HCT116 (cell line): ENCODE measurements at regions not wholly inside any gene's neighbourhood (a gene's known extent, or its start where the extent isn't known, plus 50 kb on each side); places are given as distances from the start of the nearest gene placed in this dataset.

Experiments used
- ATAC-seq: fragments of 200-7000 bp; cut with Tn5 transposase; 2 replicates; pipeline ENCODE4 v1.9.1; 2020; ENCODE audit warnings: mild to moderate bottlenecking, moderate library complexity
- BruUV-seq: library from RNA; stranded (reverse); fragments of 400-500 nt; replicated peaks from 2 replicates; lab custom pipeline; 2021; lab: Mats Ljungman, UMichigan
- CTCF ChIA-PET: fragments of 300-600 bp; sonication (Branson Sonifier 250); formaldehyde crosslinking; loops from one replicate; lab custom pipeline; 2021; ENCODE audit warnings: antibody characterized with exemption; lab: Charles Lee
- POLR2A ChIA-PET: fragments of 300-600, 350-600 bp; sonication (Branson Sonifier 250); formaldehyde crosslinking; loops from one replicate; lab custom pipeline; 2021; ENCODE audit warnings: antibody characterized with exemption; lab: Charles Lee
- RAD21 ChIA-PET, 2 experiments: fragments of 300-600 bp; sonication (Branson Sonifier 250); formaldehyde crosslinking; loops; one replicate each; lab custom pipeline; 2023; ENCODE audit warnings: low total read pairs in 2 of 2; ENCODE audit not compliant: uncharacterized antibody in 2 of 2, unreplicated experiment in 2 of 2, low non-redundant PET in 1 of 2; lab: Charles Lee
- DNase-seq: peaks from one replicate; pipeline ENCODE4 v3.0.0-alpha.2; 2010; ENCODE audit warnings: low read depth, low spot score
- H2AFZ ChIP-seq: fragments of 200-600 bp; shearing (Covaris generic), sonication (generic); 2 replicates; pipeline ENCODE4 v1.6.1; 2017; ENCODE audit warnings: low read depth, mixed run types, mixed read lengths, antibody characterized with exemption, low read length; ENCODE audit not compliant: poor library complexity, severe bottlenecking
- H3K27ac ChIP-seq: 2 replicates; pipeline ENCODE4 v1.5.1; 2012; ENCODE audit warnings: low read depth, low read length
- H3K27me3 ChIP-seq: fragments of 200-600 bp; sonication (generic); 2 replicates; pipeline ENCODE4 v1.6.1; 2016; ENCODE audit warnings: mixed run types, low read length, mixed read lengths; ENCODE audit not compliant: insufficient read depth
- H3K36me3 ChIP-seq, 2 experiments: fragments of 200-500 bp in 1 of 2; fragments of 200-600 bp in 1 of 2; sonication (Bioruptor generic) in 1 of 2; sonication (generic) in 1 of 2; 2 replicates each; pipeline versions ENCODE4 v1.5.1 to v1.6.1; 2014 to 2016; ENCODE audit warnings: low read length in 2 of 2, inconsistent platforms in 1 of 2, mixed read lengths in 1 of 2, mixed run types in 1 of 2; ENCODE audit not compliant: insufficient read depth in 2 of 2, control insufficient read depth in 1 of 2
- H3K4me1 ChIP-seq, 2 experiments: fragments of 200-600 bp in 1 of 2; sonication (generic) in 1 of 2; 2 replicates each; pipeline versions ENCODE4 v1.5.1 to v1.6.1; 2012 to 2017; ENCODE audit warnings: low read length in 2 of 2, inconsistent platforms in 1 of 2, mild to moderate bottlenecking in 1 of 2, mixed read lengths in 1 of 2, mixed run types in 1 of 2, moderate library complexity in 1 of 2; ENCODE audit not compliant: insufficient read depth in 2 of 2, control insufficient read depth in 1 of 2
- H3K4me2 ChIP-seq: fragments of 200-600 bp; sonication (generic); 2 replicates; pipeline ENCODE4 v1.6.1; 2017; ENCODE audit warnings: mixed run types, low read length, mixed read lengths
- H3K4me3 ChIP-seq, 2 experiments: fragments of 200-600 bp in 1 of 2; sonication (generic) in 1 of 2; replicated peaks in 1 of 2; 2 replicates each; pipeline ENCODE4 v1.5.1; 2011 to 2016; ENCODE audit warnings: low read length in 2 of 2, control low read depth in 1 of 2, low read depth in 1 of 2, mild to moderate bottlenecking in 1 of 2, mixed read lengths in 1 of 2, mixed run types in 1 of 2
- H3K79me2 ChIP-seq: fragments of 200-600 bp; sonication (generic); 2 replicates; pipeline ENCODE4 v1.6.1; 2017; ENCODE audit warnings: mild to moderate bottlenecking, mixed run types, low read length, moderate library complexity, mixed read lengths; ENCODE audit not compliant: insufficient read depth
- H3K9ac ChIP-seq: fragments of 200-600 bp; sonication (generic); 2 replicates; pipeline ENCODE4 v1.6.1; 2016; ENCODE audit warnings: low read length, mixed read lengths
- H3K9me2 ChIP-seq: fragments of 200-600 bp; sonication (generic), shearing (Covaris generic); 2 replicates; pipeline ENCODE4 v1.6.1; 2017; ENCODE audit warnings: mixed run types, mild to moderate bottlenecking, moderate library complexity; ENCODE audit not compliant: insufficient read depth
- H3K9me3 ChIP-seq, 2 experiments: fragments of 200-500 bp in 1 of 2; fragments of 200-600 bp in 1 of 2; sonication (Bioruptor generic) in 1 of 2; sonication (generic) in 1 of 2; 2 replicates each; pipeline ENCODE4 v1.6.1; 2014 to 2017; ENCODE audit warnings: low read length in 2 of 2, mixed read lengths in 2 of 2, inconsistent platforms in 1 of 2, low read depth in 1 of 2, mild to moderate bottlenecking in 1 of 2, mixed run types in 1 of 2, moderate library complexity in 1 of 2; ENCODE audit not compliant: control insufficient read depth in 1 of 2, insufficient read depth in 1 of 2
- H4K20me1 ChIP-seq: fragments of 200-600 bp; sonication (generic), shearing (Covaris generic); 2 replicates; pipeline ENCODE4 v1.6.1; 2017; ENCODE audit warnings: mixed run types, mild to moderate bottlenecking, moderate library complexity; ENCODE audit not compliant: insufficient read depth
- CEBPB ChIP-seq: IDR thresholded peaks from 2 replicates; pipeline ENCODE4 v1.6.1; 2012; ENCODE audit warnings: low read depth
- EGR1 ChIP-seq: IDR thresholded peaks from 2 replicates; pipeline ENCODE4 v1.6.1; 2012; ENCODE audit warnings: low read depth
- ELF1 ChIP-seq: IDR thresholded peaks from 2 replicates; pipeline ENCODE4 v1.6.1; 2012; ENCODE audit warnings: low read depth, borderline replicate concordance
- EZH2 ChIP-seq: fragments of 200-600 bp; sonication (generic); IDR thresholded peaks from 2 replicates; pipeline ENCODE4 v1.6.1; 2017; ENCODE audit warnings: antibody characterized with exemption, mixed run types
- FOSL1 ChIP-seq: IDR thresholded peaks from 2 replicates; pipeline ENCODE4 v1.6.1; 2012; ENCODE audit warnings: low read depth
- JUND ChIP-seq: IDR thresholded peaks from 2 replicates; pipeline ENCODE4 v1.6.1; 2012
- POLR2AphosphoS5 ChIP-seq: IDR thresholded peaks from 2 replicates; pipeline ENCODE4 v1.6.1; 2011; ENCODE audit warnings: mild to moderate bottlenecking, low read depth, low read length, moderate library complexity
- SP1 ChIP-seq: IDR thresholded peaks from 2 replicates; pipeline ENCODE4 v1.6.1; 2012; ENCODE audit warnings: low read depth
- SRF ChIP-seq: IDR thresholded peaks from 2 replicates; pipeline ENCODE4 v1.6.1; 2012; ENCODE audit warnings: low read depth
- TCF7L2 ChIP-seq: IDR thresholded peaks from 2 replicates; pipeline ENCODE4 v1.7.0; 2011; ENCODE audit warnings: borderline replicate concordance, inconsistent platforms; ENCODE audit not compliant: insufficient read depth, insufficient read length; ENCODE audit errors: extremely low read depth
- ZFX ChIP-seq: fragments of 450-650 bp; IDR thresholded peaks from 2 replicates; pipeline ENCODE4 v1.6.1; 2017
- ZNF274 ChIP-seq: fragments of 200-500 bp; sonication (Bioruptor generic); IDR thresholded peaks from 2 replicates; pipeline ENCODE4 v1.6.1; 2014; ENCODE audit warnings: mild to moderate bottlenecking, low read depth, low read length, inconsistent platforms
- intact Hi-C: fragments of 100-400 bp; cut with micrococcal nuclease; formaldehyde crosslinking; loops from 2 replicates; pipeline ENCODE4 v1.10.0; 2022
- TF ChIP-seq, protein P1 (sequence below), 3 experiments: fragments of 200-600 bp in 1 of 3; sonication (generic) in 1 of 3; IDR thresholded peaks in 2 of 3; conservative IDR thresholded peaks in 1 of 3; 2 replicates each; pipeline ENCODE4 v1.5.1; 2012 to 2017; ENCODE audit warnings: low read depth in 2 of 3, low read length in 2 of 3, antibody characterized with exemption in 1 of 3, borderline replicate concordance in 1 of 3, control low read depth in 1 of 3, mild to moderate bottlenecking in 1 of 3, mixed read lengths in 1 of 3, mixed run types in 1 of 3, moderate library complexity in 1 of 3; ENCODE audit not compliant: insufficient read depth in 1 of 3
- TF ChIP-seq, protein P2 (sequence below): IDR thresholded peaks from 2 replicates; pipeline ENCODE4 v1.6.1; 2012
- TF ChIP-seq, protein P3 (sequence below): IDR thresholded peaks from 2 replicates; pipeline ENCODE4 v1.6.1; 2012; ENCODE audit warnings: low read depth

GRCh38 chr2:55116966-55117365 lies 66.7 kb upstream of the RTN4 start:
- ChIA-PET POLR2A (interaction anchor here (2.4 to 4.1 kb wide), 2 partner anchors 20 to 67 kb away, joined by 9 to 38 read pairs; partner anchors contain the start of gene RTN4), RAD21 (no interaction called here), CTCF (no interaction called here)
- H3K4me3 ChIP-seq: no peak overlapping the region
- H3K36me3 ChIP-seq: no peaks in the 10 kb centered on the region
- no peak for ATAC-seq
- no peak for DNase-seq
- no peak for TF ChIP-seq EZH2
- TF ChIP-seq, protein P1, sequence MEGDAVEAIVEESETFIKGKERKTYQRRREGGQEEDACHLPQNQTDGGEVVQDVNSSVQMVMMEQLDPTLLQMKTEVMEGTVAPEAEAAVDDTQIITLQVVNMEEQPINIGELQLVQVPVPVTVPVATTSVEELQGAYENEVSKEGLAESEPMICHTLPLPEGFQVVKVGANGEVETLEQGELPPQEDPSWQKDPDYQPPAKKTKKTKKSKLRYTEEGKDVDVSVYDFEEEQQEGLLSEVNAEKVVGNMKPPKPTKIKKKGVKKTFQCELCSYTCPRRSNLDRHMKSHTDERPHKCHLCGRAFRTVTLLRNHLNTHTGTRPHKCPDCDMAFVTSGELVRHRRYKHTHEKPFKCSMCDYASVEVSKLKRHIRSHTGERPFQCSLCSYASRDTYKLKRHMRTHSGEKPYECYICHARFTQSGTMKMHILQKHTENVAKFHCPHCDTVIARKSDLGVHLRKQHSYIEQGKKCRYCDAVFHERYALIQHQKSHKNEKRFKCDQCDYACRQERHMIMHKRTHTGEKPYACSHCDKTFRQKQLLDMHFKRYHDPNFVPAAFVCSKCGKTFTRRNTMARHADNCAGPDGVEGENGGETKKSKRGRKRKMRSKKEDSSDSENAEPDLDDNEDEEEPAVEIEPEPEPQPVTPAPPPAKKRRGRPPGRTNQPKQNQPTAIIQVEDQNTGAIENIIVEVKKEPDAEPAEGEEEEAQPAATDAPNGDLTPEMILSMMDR (IDR thresholded peaks at IDR 0.05 in 2 of 3, conservative IDR thresholded peaks at IDR 0.05 in 1 of 3; ENCODE audit: borderline replicate concordance in 1 of 3, insufficient read depth in 1 of 3, low read depth in 2 of 3, low read length in 2 of 3): no peak
- TF ChIP-seq POLR2AphosphoS5: no peak
- TF ChIP-seq, protein P2, sequence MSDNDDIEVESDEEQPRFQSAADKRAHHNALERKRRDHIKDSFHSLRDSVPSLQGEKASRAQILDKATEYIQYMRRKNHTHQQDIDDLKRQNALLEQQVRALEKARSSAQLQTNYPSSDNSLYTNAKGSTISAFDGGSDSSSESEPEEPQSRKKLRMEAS: no peak
- TF ChIP-seq EGR1: no peak
- BruUV-seq: no TSS peak
- peaks cover 21 to 45% of the 10 kb centered on the region in 2 experiments for H3K4me1 ChIP-seq
- no peaks in the 10 kb centered on the region for H4K20me1 ChIP-seq
- no peaks in the 10 kb centered on the region for H3K27me3 ChIP-seq
- H3K9me3 ChIP-seq: no peaks in the 10 kb centered on the region
- no peaks in the 10 kb centered on the region for H3K79me2 ChIP-seq
- no peaks in the 10 kb centered on the region for H3K9me2 ChIP-seq
- intact Hi-C loops: loop anchor here (2.0 kb wide), 1 partner anchor 66 kb away; the partner anchor contains the start of gene RTN4
- H3K9ac ChIP-seq: no peak overlapping the region
- no peak overlapping the region for H3K4me2 ChIP-seq
- H3K27ac ChIP-seq: no peak overlapping the region
- H2AFZ ChIP-seq: no peak overlapping the region

DNA sequence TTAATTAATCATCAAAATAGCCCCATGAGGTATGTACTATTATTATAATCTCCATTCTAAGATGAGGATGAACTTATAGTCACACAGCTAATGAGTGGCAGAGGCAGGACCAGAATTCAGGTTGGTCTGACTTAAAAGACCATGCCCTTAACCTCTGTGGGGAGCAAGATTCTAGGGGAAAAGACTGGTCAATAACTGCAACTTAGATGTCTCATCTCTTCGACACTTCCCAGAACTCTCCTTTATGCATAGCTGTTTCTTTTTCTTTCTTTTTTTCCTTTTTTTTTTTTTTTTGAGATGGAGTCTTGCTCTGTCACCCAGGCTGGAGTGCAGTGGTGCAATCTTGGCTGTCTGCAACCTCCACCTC lies 66.3 kb upstream of the RTN4 start:
- Histone ChIP-seq H3K79me2 (no peaks in the 10 kb centered on the region), H2AFZ (peak overlapping the region; percentile 8), H3K4me3 (no peak overlapping the region), H3K36me3 (no peaks in the 10 kb centered on the region), H4K20me1 (no peaks in the 10 kb centered on the region), H3K27ac (no peak overlapping the region), H3K9ac (no peak overlapping the region), H3K4me1 (peaks cover 24 to 49% of the 10 kb centered on the region in 2 experiments), H3K9me2 (no peaks in the 10 kb centered on the region), H3K4me2 (peak overlapping the region; percentile 71; the same call in 1 of the 2 replicates), H3K27me3 (no peaks in the 10 kb centered on the region), H3K9me3 (no peaks in the 10 kb centered on the region)
- intact Hi-C loops: loop anchor here (2.0 kb wide), 1 partner anchor 66 kb away; the partner anchor contains the start of gene RTN4
- POLR2A ChIA-PET: interaction anchor here (0.6 to 4.1 kb wide), 6 partner anchors 10 to 444 kb away, joined by 3 to 38 read pairs (median 10); partner anchors contain the start of gene RTN4
- no TSS peak for BruUV-seq
- DNase-seq (no peak), ATAC-seq (no peak)
- CTCF ChIA-PET: no interaction called here
- RAD21 ChIA-PET: interaction anchor here (0.6 to 0.7 kb wide), 2 partner anchors 39 to 65 kb away, joined by 3 to 4 read pairs; no protein-coding TSS in a partner anchor
- TF ChIP-seq POLR2AphosphoS5 (no peak), EGR1 (no peak), SP1 (no peak), ZFX (no peak), JUND (no peak), TCF7L2 (no peak), ELF1 (no peak), ZNF274 (no peak), FOSL1 (no peak), SRF (no peak), CEBPB (no peak)
- TF ChIP-seq, protein P2: no peak
- TF ChIP-seq, protein P3, sequence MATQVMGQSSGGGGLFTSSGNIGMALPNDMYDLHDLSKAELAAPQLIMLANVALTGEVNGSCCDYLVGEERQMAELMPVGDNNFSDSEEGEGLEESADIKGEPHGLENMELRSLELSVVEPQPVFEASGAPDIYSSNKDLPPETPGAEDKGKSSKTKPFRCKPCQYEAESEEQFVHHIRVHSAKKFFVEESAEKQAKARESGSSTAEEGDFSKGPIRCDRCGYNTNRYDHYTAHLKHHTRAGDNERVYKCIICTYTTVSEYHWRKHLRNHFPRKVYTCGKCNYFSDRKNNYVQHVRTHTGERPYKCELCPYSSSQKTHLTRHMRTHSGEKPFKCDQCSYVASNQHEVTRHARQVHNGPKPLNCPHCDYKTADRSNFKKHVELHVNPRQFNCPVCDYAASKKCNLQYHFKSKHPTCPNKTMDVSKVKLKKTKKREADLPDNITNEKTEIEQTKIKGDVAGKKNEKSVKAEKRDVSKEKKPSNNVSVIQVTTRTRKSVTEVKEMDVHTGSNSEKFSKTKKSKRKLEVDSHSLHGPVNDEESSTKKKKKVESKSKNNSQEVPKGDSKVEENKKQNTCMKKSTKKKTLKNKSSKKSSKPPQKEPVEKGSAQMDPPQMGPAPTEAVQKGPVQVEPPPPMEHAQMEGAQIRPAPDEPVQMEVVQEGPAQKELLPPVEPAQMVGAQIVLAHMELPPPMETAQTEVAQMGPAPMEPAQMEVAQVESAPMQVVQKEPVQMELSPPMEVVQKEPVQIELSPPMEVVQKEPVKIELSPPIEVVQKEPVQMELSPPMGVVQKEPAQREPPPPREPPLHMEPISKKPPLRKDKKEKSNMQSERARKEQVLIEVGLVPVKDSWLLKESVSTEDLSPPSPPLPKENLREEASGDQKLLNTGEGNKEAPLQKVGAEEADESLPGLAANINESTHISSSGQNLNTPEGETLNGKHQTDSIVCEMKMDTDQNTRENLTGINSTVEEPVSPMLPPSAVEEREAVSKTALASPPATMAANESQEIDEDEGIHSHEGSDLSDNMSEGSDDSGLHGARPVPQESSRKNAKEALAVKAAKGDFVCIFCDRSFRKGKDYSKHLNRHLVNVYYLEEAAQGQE: no peak
